ENCODE measurements at regions not wholly inside any gene's neighbourhood (a gene's known extent, or its start where the extent isn't known, plus 50 kb on each side); places are given as distances from the start of the nearest gene placed in this dataset.
A peak's percentile ranks its signal among the peaks of the same experiment; 100 is the strongest.

- TF ChIP-seq EGR1 (IDR thresholded peaks at IDR 0.05) = no peak
- TF ChIP-seq MAX (IDR thresholded peaks at IDR 0.05) = no peak
- TF ChIP-seq REST (IDR thresholded peaks at IDR 0.05; ENCODE audit: low read depth) = no peak
- TF ChIP-seq YY1 (IDR thresholded peaks at IDR 0.05; ENCODE audit: low read depth) = no peak
- no peak for TF ChIP-seq FOXM1 (IDR thresholded peaks at IDR 0.05; ENCODE audit: borderline replicate concordance, low read depth)
- no peak for TF ChIP-seq USF1 (IDR thresholded peaks at IDR 0.05)
- TF ChIP-seq RAD21 (IDR thresholded peaks at IDR 0.05; ENCODE audit: low read depth) = no peak
- TF ChIP-seq TAF1 (IDR thresholded peaks at IDR 0.05; ENCODE audit: low read depth) = no peak
- TF ChIP-seq TCF12 (IDR thresholded peaks at IDR 0.05; ENCODE audit: low read depth) = no peak
- no peak for TF ChIP-seq ZBTB7A (IDR thresholded peaks at IDR 0.05; ENCODE audit: low read depth)
- no peak for TF ChIP-seq TEAD4 (IDR thresholded peaks at IDR 0.05)
- no peak for TF ChIP-seq NFIC (IDR thresholded peaks at IDR 0.05)
- no peak for TF ChIP-seq EP300 (IDR thresholded peaks at IDR 0.05; ENCODE audit: borderline replicate concordance)
- no peak for TF ChIP-seq CEBPB (IDR thresholded peaks at IDR 0.05)
- no peak for TF ChIP-seq CREB1 (IDR thresholded peaks at IDR 0.05; ENCODE audit: low read depth)
Measured at GRCh38 chr14:56419750-56420149, 159.8 kb upstream of the TMEM260 start.

- TF ChIP-seq NFIC (IDR thresholded peaks at IDR 0.05) (no peak), EP300 (IDR thresholded peaks at IDR 0.05; ENCODE audit: borderline replicate concordance) (no peak), USF1 (IDR thresholded peaks at IDR 0.05) (no peak), CREB1 (IDR thresholded peaks at IDR 0.05; ENCODE audit: low read depth) (no peak), TAF1 (IDR thresholded peaks at IDR 0.05; ENCODE audit: low read depth) (no peak), ZBTB7A (IDR thresholded peaks at IDR 0.05; ENCODE audit: low read depth) (no peak), MAX (IDR thresholded peaks at IDR 0.05) (no peak), CEBPB (IDR thresholded peaks at IDR 0.05) (no peak), TCF12 (IDR thresholded peaks at IDR 0.05; ENCODE audit: low read depth) (no peak), REST (IDR thresholded peaks at IDR 0.05; ENCODE audit: low read depth) (no peak), TEAD4 (IDR thresholded peaks at IDR 0.05) (no peak), YY1 (IDR thresholded peaks at IDR 0.05; ENCODE audit: low read depth) (no peak)
Measured at GRCh38 chr14:56422221-56422620, 157.4 kb upstream of the TMEM260 start.

GRCh38 chr14:56422703-56423213, 156.8 kb upstream of the TMEM260 start:
- TF ChIP-seq REST (IDR thresholded peaks at IDR 0.05; ENCODE audit: low read depth) = no peak
- no peak for TF ChIP-seq CREB1 (IDR thresholded peaks at IDR 0.05; ENCODE audit: low read depth)
- TF ChIP-seq YY1 (IDR thresholded peaks at IDR 0.05; ENCODE audit: low read depth) = no peak
- no peak for TF ChIP-seq TAF1 (IDR thresholded peaks at IDR 0.05; ENCODE audit: low read depth)
- TF ChIP-seq RAD21 (IDR thresholded peaks at IDR 0.05; ENCODE audit: low read depth) = peak; percentile 68
- no peak for TF ChIP-seq CEBPB (IDR thresholded peaks at IDR 0.05)
- peak; percentile 80 for TF ChIP-seq TEAD4 (IDR thresholded peaks at IDR 0.05)
- no peak for TF ChIP-seq FOXM1 (IDR thresholded peaks at IDR 0.05; ENCODE audit: borderline replicate concordance, low read depth)
- no peak for TF ChIP-seq USF1 (IDR thresholded peaks at IDR 0.05)
- no peak for TF ChIP-seq EGR1 (IDR thresholded peaks at IDR 0.05)
- TF ChIP-seq NFIC (IDR thresholded peaks at IDR 0.05) = no peak
- no peak for TF ChIP-seq EP300 (IDR thresholded peaks at IDR 0.05; ENCODE audit: borderline replicate concordance)
- TF ChIP-seq MAX (IDR thresholded peaks at IDR 0.05) = no peak
- TF ChIP-seq ZBTB7A (IDR thresholded peaks at IDR 0.05; ENCODE audit: low read depth) = no peak
- no peak for TF ChIP-seq TCF12 (IDR thresholded peaks at IDR 0.05; ENCODE audit: low read depth)
